ENCODE measurements at regions not wholly inside any gene's neighbourhood (a gene's known extent, or its start where the extent isn't known, plus 50 kb on each side); places are given as distances from the start of the nearest gene placed in this dataset.

DNA sequence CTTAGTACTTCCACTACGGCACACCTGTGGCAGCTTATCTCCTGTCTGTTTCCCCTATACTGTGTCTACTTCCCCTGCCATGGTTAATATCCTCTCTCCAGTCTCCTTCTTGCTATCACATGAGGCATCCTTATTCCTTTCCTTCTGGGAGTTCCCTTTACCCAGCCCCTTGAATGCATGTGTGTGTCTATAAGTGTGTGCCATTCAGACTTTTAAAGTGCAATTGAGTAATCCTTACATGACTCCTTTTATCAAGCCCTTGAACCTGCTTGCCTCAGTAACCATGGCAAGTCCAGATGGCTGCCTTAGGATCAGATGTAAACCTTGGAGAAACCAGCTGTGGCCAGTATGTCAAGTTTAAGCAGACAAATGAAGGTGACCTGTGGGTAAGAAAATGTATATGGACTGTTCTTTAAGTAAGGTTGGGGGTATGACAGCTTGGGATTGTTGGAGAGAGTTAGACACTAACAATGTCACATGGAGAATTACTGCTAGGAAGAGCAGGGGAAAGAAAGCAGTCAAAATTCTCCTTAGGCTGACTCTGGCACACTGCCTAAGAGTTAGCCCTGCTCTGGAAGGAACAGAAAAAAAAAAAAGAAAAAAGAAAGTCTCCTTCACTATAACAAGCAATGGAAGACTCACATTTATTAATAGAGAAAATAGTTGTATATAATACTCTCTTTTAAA lies 142.1 kb downstream of the HINT1 start:
- TF ChIP-seq, protein P1, sequence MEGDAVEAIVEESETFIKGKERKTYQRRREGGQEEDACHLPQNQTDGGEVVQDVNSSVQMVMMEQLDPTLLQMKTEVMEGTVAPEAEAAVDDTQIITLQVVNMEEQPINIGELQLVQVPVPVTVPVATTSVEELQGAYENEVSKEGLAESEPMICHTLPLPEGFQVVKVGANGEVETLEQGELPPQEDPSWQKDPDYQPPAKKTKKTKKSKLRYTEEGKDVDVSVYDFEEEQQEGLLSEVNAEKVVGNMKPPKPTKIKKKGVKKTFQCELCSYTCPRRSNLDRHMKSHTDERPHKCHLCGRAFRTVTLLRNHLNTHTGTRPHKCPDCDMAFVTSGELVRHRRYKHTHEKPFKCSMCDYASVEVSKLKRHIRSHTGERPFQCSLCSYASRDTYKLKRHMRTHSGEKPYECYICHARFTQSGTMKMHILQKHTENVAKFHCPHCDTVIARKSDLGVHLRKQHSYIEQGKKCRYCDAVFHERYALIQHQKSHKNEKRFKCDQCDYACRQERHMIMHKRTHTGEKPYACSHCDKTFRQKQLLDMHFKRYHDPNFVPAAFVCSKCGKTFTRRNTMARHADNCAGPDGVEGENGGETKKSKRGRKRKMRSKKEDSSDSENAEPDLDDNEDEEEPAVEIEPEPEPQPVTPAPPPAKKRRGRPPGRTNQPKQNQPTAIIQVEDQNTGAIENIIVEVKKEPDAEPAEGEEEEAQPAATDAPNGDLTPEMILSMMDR (conservative IDR thresholded peaks at IDR 0.05), result no peak
- no peak overlapping the region for H3K27ac ChIP-seq

DNA sequence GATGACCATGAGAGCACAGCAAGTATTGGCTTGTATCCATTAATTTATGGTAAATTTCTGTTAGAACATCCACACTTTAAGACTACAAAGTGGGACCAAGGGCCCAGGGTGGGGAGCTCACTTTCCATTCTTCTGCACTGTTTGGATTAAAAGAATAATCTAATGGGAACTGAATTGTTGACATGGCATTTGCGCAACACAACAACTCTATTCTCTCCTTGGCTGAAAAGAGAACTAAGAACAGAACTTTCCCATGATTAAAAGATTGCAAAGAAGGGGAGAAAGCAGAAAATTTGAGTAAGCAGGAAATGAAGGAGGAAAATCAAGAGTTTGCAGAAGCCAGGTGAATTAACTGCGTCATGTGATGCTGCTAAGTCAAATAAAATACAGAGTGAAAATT lies 143.4 kb downstream of the HINT1 start:
- no peak overlapping the region for H3K27ac ChIP-seq
- TF ChIP-seq, protein P1 (conservative IDR thresholded peaks at IDR 0.05), result no peak

DNA sequence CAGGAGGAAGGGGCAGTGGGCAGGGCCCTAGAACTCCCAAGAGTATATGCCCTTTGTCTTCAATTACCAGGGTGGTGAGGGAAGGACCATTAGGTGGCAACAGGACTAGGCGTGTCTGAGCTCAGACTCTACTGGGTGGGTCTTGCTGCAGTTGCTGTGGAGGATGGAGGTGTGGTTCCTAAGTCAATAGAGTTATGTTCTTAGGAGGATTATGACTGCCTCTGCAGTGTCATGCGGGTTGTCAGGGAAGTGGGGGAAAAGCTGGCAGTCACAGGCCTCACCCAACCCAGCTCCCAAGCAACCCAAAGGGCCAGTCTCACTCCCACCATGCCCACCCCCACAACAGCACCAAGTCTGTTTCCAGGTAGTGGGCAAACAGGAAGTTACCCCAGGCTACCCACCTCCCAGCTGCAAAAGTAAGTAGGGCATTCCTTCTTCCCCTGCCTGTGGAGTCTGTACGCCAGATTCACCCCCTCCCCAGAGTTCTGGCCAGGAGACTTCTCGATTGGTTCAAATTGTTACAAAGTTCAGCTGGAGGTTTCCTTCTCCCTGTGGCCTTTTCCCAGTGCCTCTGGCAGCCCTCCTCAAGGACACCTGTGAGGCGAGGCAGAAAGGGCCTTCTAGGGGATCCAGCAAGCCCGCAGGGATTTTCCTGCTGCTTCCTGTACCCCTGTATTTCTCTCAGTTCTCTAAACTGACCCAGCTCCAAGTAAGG lies 145.3 kb downstream of the HINT1 start:
- TF ChIP-seq, protein P1 (conservative IDR thresholded peaks at IDR 0.05), result no peak
- H3K27ac ChIP-seq, result no peak overlapping the region

DNA sequence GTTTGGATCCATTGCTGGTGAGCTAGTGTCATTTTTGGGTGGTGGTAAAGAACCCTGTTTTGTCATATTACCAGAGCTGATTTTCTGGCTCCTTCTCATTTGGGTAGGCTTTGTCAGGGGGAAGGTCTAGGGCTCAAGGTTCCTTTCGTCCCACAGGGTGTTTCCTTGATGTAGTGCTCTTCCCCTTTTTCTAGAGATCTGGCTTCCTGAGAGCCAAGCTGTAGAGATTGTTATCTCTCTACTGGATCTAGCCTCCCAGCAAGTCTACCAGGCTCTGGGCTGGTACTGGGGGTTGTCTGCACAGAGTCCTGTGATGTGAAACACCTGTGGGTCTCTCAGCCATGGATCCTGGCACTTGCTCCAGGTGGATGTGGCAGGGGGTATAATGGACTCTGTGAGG lies 145.9 kb downstream of the HINT1 start:
- TF ChIP-seq, protein P1 (conservative IDR thresholded peaks at IDR 0.05), result no peak

DNA sequence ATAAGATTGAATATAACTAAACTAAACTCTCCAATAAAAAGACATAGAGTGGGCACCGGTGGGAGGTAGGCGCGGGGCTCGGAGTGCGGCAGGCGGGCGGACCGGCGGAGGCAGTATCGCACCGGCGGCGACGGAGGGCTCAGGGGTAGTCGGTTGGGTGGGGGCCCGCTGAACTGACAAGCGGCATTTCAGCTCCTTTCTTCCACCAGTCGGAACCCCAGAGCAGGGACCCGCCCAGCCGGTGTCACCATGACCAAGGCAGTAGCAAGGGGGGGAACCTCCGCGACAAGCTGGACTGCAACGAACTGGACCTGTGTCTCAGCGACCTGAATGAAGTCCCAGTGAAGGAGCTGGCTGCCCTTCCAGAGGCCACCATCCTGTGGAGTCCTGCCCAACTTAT lies 156.7 kb downstream of the HINT1 start:
- TF ChIP-seq, protein P1 (conservative IDR thresholded peaks at IDR 0.05), result no peak
- H3K27ac ChIP-seq, result no peak overlapping the region

More for the DNA sequence above, 145.9 kb downstream of the HINT1 start:
- H3K27ac ChIP-seq, result no peak overlapping the region

DNA sequence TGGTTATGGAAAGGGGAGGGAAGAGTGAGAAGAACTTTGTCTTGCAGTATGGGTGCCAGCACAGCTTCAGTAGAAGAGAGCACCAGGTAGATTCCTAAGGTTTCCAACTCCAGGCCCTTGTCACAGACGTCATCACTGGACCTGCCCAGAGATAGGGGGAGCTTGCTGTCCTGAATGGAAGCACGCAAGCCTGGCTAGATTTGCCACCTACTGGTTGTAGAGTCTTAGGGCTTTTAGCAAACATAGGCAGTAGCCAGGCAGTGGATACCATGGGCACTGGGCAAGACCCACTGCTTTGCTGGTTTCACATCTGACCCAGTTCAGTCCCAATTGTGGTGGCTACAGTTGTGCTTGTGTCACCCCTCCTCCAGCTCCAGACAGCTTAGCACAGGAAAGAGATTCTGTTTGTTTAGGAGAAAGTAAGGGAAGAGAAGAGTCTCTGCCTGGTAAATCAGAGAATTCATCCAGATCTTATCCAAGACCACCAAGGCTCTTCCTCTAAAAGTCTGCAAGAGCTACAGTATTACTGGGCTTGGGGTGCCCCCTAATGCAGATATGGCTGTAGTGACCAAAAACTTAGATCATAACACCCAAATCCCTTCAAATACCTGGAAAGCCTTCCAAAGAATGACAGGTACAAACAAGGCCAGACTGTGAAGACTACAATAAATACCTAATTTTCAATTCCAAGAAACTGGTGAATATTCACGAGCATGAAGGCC lies 158.9 kb downstream of the HINT1 start:
- no peak overlapping the region for H3K27ac ChIP-seq
- TF ChIP-seq, protein P1 (conservative IDR thresholded peaks at IDR 0.05), result 0 out of 2 replicates have a peak, but pooled peaks have one; percentile 6

DNA sequence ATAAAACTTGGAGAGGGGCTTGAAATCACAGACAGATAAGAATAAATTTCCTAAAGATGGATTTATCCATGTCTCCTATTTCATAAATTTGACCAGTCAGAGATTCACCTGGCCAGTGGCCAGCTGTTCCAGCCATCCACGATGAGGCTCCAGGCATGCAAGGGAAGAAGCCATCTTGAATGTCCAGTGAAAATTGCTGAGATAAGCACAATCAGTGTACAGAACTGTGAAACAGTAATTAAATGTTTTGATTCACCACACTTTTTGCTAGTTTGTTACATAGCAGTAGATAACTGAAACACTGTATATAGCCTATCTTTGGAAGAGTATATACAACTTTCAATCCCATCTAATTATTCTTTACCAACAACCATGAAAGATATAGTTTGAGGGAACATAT lies 163.5 kb downstream of the HINT1 start:
- no peak overlapping the region for H3K27ac ChIP-seq
- TF ChIP-seq, protein P1 (conservative IDR thresholded peaks at IDR 0.05), result no peak

Data from VCaP (cell line).